Uterus (tissue), 2 donors: ENCODE measurements at regions not wholly inside any gene's neighbourhood (a gene's known extent, or its start where the extent isn't known, plus 50 kb on each side); places are given as distances from the start of the nearest gene placed in this dataset.

ENCODE experiments used
- CTCF ChIP-seq, 4 experiments: fragments of 200-600 bp in 2 of 4; fragments of 450-650 bp in 2 of 4; sonication (generic) in 2 of 4; IDR thresholded peaks; one replicate each; pipeline ENCODE4 v1.5.1; 2016 to 2019; ENCODE audit warnings: antibody characterized with exemption in 4 of 4, mild to moderate bottlenecking in 2 of 4, moderate library complexity in 1 of 4
- POLR2A ChIP-seq, 2 donors: fragments of 450-650 bp; IDR thresholded peaks; one replicate each; pipeline ENCODE4 v1.6.1; 2016; ENCODE audit warnings: antibody characterized with exemption in 2 of 2, mild to moderate bottlenecking in 1 of 2, moderate library complexity in 1 of 2

GRCh38 chr6:167209577-167209975 is 51.8 kb upstream of the GPR31 start:
- no peak for TF ChIP-seq CTCF (IDR thresholded peaks at IDR 0.05)
- no peak for TF ChIP-seq POLR2A (IDR thresholded peaks at IDR 0.05)
